GM12874 (cell line): ENCODE measurements at regions not wholly inside any gene's neighbourhood (a gene's known extent, or its start where the extent isn't known, plus 50 kb on each side); places are given as distances from the start of the nearest gene placed in this dataset.

Experiments used
- TF ChIP-seq, protein P1 (sequence below): IDR thresholded peaks from 2 replicates; pipeline ENCODE4 v1.5.1; 2011; ENCODE audit warnings: low read depth, mild to moderate bottlenecking, control low read depth, low read length, moderate library complexity; ENCODE audit not compliant: insufficient read depth

DNA sequence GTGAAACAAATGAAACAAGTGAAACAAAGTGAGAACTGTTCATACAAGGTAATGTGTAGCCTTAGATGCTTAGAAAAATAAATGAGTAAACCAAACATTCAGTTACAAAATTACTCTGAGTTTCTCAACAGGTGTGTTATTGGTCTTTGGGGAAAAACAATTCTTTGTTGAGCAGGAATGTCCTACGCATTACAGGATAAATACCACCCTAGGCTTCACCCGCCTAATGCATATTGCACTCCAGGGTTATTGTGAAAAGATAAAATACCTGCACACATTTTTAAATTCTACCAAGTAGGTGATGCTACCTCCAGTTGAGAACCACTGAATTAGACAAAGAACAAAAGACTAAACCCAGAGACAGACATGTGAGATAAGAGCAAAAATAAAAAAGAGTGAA, 72.2 kb downstream of the ADAMTS1 start:
- TF ChIP-seq, protein P1, sequence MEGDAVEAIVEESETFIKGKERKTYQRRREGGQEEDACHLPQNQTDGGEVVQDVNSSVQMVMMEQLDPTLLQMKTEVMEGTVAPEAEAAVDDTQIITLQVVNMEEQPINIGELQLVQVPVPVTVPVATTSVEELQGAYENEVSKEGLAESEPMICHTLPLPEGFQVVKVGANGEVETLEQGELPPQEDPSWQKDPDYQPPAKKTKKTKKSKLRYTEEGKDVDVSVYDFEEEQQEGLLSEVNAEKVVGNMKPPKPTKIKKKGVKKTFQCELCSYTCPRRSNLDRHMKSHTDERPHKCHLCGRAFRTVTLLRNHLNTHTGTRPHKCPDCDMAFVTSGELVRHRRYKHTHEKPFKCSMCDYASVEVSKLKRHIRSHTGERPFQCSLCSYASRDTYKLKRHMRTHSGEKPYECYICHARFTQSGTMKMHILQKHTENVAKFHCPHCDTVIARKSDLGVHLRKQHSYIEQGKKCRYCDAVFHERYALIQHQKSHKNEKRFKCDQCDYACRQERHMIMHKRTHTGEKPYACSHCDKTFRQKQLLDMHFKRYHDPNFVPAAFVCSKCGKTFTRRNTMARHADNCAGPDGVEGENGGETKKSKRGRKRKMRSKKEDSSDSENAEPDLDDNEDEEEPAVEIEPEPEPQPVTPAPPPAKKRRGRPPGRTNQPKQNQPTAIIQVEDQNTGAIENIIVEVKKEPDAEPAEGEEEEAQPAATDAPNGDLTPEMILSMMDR: no peak

DNA sequence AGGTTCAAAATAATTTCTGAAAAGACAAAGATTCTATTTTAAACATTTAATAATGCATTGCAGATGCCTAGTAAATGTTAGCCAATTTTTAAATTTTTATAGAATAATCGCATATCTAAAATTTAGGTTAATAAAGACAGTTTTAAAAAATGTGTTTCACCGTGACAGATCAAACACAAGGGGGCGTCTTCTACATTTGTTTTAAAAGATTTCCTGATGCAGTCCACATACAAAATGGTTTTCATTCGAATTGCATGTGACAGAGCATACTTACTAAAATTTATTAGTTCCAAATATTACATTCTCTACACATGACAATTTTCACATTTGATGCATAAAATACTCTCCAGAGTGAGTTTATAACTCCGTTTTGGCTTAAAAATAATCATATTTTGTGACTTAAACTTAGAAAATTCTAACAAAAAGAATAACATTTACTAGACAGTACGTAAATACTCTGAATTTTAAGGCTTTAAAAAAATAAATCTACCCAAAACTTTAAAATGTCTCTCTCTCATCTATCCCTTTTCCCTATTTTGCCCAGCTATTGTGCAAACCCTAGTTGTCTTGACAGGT, 75.5 kb downstream of the ADAMTS1 start:
- TF ChIP-seq, protein P1: no peak

DNA sequence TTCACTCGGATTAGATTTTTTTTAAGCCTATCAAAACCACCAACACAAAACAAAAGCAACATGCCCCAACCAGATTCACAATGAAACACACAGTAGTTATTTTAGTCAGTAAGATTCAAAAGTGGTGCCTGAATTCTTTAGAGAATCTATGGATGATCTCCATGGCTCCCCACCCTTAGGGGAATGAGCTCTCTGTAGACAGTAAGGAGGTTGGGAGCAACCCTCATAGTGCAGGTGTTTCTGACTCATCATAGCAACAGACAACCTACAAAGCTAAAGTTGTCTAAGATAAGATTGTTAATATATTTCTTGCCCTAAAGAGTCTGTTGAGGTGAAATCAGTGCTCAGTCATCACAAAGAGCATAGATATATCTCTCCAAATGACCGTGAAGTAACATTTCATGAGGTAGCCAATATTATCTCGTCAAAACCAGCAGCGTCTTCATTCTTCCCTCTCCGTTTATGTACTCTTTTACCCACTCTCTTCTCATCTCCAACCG, 78.3 kb downstream of the ADAMTS1 start:
- TF ChIP-seq, protein P1: no peak

DNA sequence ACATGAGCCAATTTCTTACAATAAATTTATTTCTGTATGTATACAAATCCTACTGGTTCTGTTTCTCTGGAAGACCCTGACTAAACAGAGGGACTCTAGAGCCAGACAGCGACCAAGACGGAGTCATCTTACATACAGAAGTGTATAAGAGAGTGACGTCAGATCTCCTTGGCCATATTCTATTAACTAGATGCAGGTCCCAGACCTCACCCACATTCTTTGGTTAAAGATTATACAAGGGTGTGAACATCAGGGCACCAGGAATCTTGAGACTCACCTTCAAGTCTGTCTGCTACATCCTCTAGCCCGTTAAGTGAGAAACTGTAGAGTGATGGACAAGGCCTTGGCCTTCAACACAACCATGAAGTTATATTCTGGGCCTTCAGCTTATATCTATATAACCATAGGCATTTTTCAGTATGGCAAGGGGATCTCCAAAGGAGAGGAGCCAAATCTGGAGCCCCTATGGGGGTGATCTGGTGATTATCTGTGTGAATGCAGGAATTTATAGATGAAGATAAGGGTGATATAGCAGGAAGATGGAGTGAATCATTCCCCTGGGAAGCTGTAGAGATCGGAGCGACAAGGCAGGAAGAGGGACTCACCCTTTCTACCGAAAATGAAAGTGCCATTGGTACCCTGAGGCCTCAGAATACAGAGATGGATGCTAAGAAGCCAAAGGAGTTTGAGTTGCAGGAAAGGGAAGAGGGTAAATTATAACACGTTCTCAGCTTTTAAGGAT, 83.9 kb downstream of the ADAMTS1 start:
- TF ChIP-seq, protein P1: no peak

DNA sequence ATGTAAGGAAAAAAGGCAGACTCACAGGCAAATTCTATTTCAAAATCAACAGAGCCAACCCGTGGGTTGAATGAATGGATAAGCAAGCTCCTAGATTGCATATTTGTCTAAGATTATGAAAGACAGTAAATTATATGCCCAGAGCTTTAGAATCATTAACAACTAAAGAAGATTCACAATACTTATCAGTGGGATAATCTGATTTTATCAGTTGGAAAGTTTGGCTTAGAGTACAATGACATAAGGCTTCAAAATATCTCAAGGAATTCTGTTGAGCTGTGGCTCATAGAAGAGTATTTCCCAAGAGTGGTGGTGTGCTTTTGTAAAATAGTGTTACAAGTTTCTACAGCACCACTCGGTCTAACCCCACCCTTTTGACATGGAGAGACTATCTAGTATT, 85.5 kb downstream of the ADAMTS1 start:
- TF ChIP-seq, protein P1: no peak

DNA sequence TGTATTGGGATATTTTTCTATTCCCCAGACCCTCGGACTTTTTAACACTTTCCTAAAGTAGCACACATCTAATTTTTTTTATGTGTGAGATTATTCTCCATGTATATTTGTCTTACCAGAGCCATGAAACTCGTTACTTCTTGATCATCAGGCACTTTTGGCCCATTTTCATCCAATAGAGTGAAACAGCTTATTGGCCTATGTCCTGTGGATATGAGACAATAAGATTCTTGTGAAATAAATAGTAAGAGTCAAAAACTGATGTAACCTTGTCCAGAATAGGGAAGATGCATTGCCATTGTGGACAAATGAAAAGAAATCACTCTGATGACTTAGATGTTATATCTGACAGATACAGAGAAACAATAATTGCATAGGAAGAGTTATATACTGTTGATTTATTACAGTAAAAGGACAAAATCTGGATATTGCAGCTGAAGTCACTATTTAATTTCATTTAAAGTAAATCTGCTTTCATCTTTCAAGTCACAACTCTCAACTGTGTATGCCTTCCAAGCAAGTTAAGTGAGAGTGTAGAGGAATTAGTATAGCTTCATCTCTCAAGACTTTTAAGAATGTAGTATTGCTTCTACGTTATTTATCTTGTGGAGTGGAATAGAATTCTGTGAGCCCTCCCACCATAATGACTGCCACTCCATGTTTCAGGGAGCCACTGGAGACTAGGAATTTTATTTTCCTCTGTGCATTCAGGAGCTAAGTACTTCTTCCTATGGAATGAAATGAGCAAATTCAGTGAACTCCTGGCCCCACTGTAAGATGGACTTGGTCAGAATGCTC, 86.9 kb downstream of the ADAMTS1 start:
- TF ChIP-seq, protein P1: no peak

DNA sequence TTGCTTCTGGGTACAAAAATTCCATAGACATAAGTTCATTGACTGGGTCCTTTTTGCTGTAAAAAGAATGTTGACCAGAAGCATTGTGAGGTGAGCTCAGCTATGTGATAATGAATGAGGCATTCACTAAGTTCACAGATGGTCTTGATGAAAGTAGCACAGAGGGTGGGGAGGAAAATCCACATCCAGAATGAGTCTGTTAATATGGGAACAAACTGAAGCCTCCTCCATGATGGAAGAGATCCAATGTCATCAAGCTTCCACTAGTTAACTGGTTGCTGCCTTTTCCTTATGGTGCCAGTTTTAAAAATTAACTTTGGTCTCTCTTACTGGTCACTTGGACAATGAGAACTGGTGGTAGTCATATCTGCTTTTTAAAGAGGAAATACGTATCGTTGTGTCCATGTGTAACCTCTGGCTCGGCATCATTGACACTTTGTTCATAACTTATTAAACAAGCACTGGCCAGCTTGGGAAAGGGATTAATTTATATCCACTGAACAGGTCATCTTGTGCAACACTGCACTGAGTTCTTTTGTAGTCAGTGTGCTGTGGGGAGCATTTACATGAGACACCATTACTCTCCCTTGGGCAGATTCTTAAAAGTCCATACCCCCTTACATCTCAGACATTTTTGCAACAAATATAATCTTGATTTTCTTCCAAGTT, 88.6 kb downstream of the ADAMTS1 start:
- TF ChIP-seq, protein P1: no peak
